ENCODE measurements at regions not wholly inside any gene's neighbourhood (a gene's known extent, or its start where the extent isn't known, plus 50 kb on each side); places are given as distances from the start of the nearest gene placed in this dataset.

DNA sequence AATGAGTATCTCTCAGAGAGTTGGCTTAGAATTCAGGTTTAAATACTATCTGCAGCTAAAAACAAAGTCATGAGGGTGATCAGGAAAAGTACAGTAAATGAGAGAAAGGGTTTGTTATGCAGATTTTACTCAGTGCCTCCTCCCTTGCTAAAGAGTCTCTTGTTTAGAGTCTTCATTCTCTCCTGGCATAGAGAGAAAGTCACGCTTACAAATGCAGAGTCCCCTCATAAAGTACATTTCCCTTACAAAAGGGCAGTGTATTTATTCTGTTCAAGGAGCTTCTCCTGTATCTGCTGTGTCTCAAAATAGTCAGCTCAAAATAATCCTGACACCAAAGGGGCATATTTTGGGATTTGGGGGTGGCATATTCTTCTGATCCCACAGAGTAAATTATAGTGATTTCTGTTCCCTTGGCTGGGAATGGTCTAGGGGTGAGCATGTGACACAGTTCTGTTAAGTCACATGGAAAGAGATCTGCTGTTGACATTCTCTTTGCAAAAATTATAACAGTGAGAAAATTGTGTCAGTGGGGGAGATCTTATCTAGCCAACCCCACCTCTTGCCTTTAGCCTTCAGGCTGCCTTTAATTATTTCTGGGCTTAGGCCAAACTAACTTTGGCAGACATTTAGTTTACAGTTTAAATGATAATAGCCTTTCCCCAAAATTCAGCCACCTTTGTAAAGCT, 102.9 kb downstream of the MTNR1B start:
- Histone ChIP-seq H3K9me3 (no peaks in the 10 kb centered on the region), H3K36me3 (no peaks in the 10 kb centered on the region), H3K4me3 (no peak overlapping the region), H3K27me3 (no peaks in the 10 kb centered on the region), H3K4me1 (no peaks in the 10 kb centered on the region), H3K27ac (no peak overlapping the region)
- no peak for TF ChIP-seq CTCF (IDR thresholded peaks at IDR 0.05)
- no peak for DNase-seq (ENCODE audit: low spot score)

GRCh38 chr11:93073026-93073425, 103.6 kb downstream of the MTNR1B start:
- Histone ChIP-seq H3K9me3 (no peaks in the 10 kb centered on the region), H3K27me3 (no peaks in the 10 kb centered on the region), H3K4me1 (no peaks in the 10 kb centered on the region), H3K4me3 (no peak overlapping the region), H3K27ac (no peak overlapping the region), H3K36me3 (no peaks in the 10 kb centered on the region)
- TF ChIP-seq CTCF (IDR thresholded peaks at IDR 0.05): no peak
- DNase-seq (ENCODE audit: low spot score): no peak

- no peak overlapping the region for H3K4me3 ChIP-seq
- no peaks in the 10 kb centered on the region for H3K36me3 ChIP-seq
- TF ChIP-seq CTCF (IDR thresholded peaks at IDR 0.05): no peak
- no peaks in the 10 kb centered on the region for H3K4me1 ChIP-seq
- H3K27me3 ChIP-seq: no peaks in the 10 kb centered on the region
- no peak overlapping the region for H3K27ac ChIP-seq
- no peaks in the 10 kb centered on the region for H3K9me3 ChIP-seq
- DNase-seq (ENCODE audit: low spot score): no peak
Observed at GRCh38 chr11:93073508-93074280, 104.2 kb downstream of the MTNR1B start.

GRCh38 chr11:93074352-93074751, 104.9 kb downstream of the MTNR1B start:
- Histone ChIP-seq H3K27ac (no peak overlapping the region), H3K4me1 (no peaks in the 10 kb centered on the region), H3K36me3 (no peaks in the 10 kb centered on the region), H3K27me3 (no peaks in the 10 kb centered on the region), H3K9me3 (no peaks in the 10 kb centered on the region), H3K4me3 (no peak overlapping the region)
- DNase-seq (ENCODE audit: low spot score): no peak
- no peak for TF ChIP-seq CTCF (IDR thresholded peaks at IDR 0.05)

- Histone ChIP-seq H3K27ac (no peak overlapping the region), H3K27me3 (no peaks in the 10 kb centered on the region), H3K4me1 (no peaks in the 10 kb centered on the region), H3K4me3 (no peak overlapping the region), H3K9me3 (no peaks in the 10 kb centered on the region), H3K36me3 (no peaks in the 10 kb centered on the region)
- no peak for TF ChIP-seq CTCF (IDR thresholded peaks at IDR 0.05)
- no peak for DNase-seq (ENCODE audit: low spot score)
Observed at GRCh38 chr11:93075782-93076181, 106.3 kb downstream of the MTNR1B start.
